GM23338 (cell line): ENCODE measurements at regions not wholly inside any gene's neighbourhood (a gene's known extent, or its start where the extent isn't known, plus 50 kb on each side); places are given as distances from the start of the nearest gene placed in this dataset.
"Not testable (repeated sequence)": the region's sequence is repeated elsewhere in the genome, so short reads cannot be mapped to it uniquely, and the experiment has no call there.

Experiments
- ATAC-seq: fragments of 200-7000 bp; cut with Tn5 transposase; 3 replicates; pipeline ENCODE4 v1.9.1; 2020
- DNase-seq: peaks from one replicate; pipeline ENCODE4 v3.0.0-alpha.2; 2015; ENCODE audit warnings: low spot score
- H2AFZ ChIP-seq: fragments of 200-600 bp; sonication (generic); 2 replicates; pipeline ENCODE4 v1.8.0; 2016; ENCODE audit warnings: antibody characterized with exemption, mild to moderate bottlenecking, moderate library complexity
- H3F3A ChIP-seq: fragments of 200-600 bp; sonication (generic); replicated peaks from 2 replicates; pipeline ENCODE4 v1.8.0; 2017; ENCODE audit warnings: antibody characterized with exemption, mixed run types, low read depth
- H3K27ac ChIP-seq: fragments of 200-600 bp; sonication (generic); 2 replicates; pipeline ENCODE4 v1.6.1; 2016; ENCODE audit warnings: low read depth
- H3K27me3 ChIP-seq: fragments of 200-600 bp; sonication (generic); 2 replicates; pipeline ENCODE4 v1.8.0; 2016; ENCODE audit warnings: mild to moderate bottlenecking, mixed run types, moderate library complexity; ENCODE audit not compliant: insufficient read depth
- H3K36me3 ChIP-seq: fragments of 200-600 bp; sonication (generic); 2 replicates; pipeline ENCODE4 v1.8.0; 2016; ENCODE audit warnings: mild to moderate bottlenecking; ENCODE audit not compliant: insufficient read depth
- H3K4me1 ChIP-seq: fragments of 200-600 bp; sonication (generic); 2 replicates; pipeline ENCODE4 v1.8.0; 2016; ENCODE audit warnings: mild to moderate bottlenecking, moderate library complexity; ENCODE audit not compliant: insufficient read depth
- H3K4me2 ChIP-seq: fragments of 200-600 bp; sonication (generic); 2 replicates; pipeline ENCODE4 v1.7.1; 2017; ENCODE audit warnings: mixed run types
- H3K4me3 ChIP-seq: fragments of 200-600 bp; sonication (generic); 2 replicates; pipeline ENCODE4 v1.6.1; 2016; ENCODE audit warnings: mixed run types
- H3K79me2 ChIP-seq: fragments of 200-600 bp; sonication (generic); replicated peaks from 2 replicates; pipeline ENCODE4 v1.8.0; 2017; ENCODE audit warnings: mild to moderate bottlenecking; ENCODE audit not compliant: insufficient read depth
- H3K9me2 ChIP-seq: fragments of 200-600 bp; sonication (generic); 2 replicates; pipeline ENCODE4 v1.8.0; 2017; ENCODE audit not compliant: insufficient read depth
- H4K20me1 ChIP-seq: fragments of 200-600 bp; sonication (generic); replicated peaks from 2 replicates; pipeline ENCODE4 v1.8.0; 2017; ENCODE audit warnings: mild to moderate bottlenecking; ENCODE audit not compliant: insufficient read depth
- H3K27ac Mint-ChIP-seq: 2 replicates; pipeline ENCODE4 v1.8.0; 2020; ENCODE audit warnings: inconsistent platforms, mild to moderate bottlenecking, moderate library complexity, mixed read lengths
- H3K27me3 Mint-ChIP-seq: 3 replicates; pipeline ENCODE4 v1.8.0; 2022; ENCODE audit warnings: low read depth, mild to moderate bottlenecking, moderate library complexity, mixed read lengths, inconsistent platforms; ENCODE audit not compliant: insufficient read depth, poor library complexity
- H3K36me3 Mint-ChIP-seq: 3 replicates; pipeline ENCODE4 v1.8.0; 2021; ENCODE audit warnings: low read depth, mild to moderate bottlenecking, inconsistent platforms, moderate library complexity, mixed read lengths
- H3K4me1 Mint-ChIP-seq: 3 replicates; pipeline ENCODE4 v1.8.0; 2020; ENCODE audit warnings: mild to moderate bottlenecking, inconsistent platforms, mixed read lengths
- H3K4me3 Mint-ChIP-seq: 3 replicates; pipeline ENCODE4 v1.8.0; 2021; ENCODE audit warnings: moderate library complexity, mild to moderate bottlenecking, inconsistent platforms, mixed read lengths
- H3K9me3 Mint-ChIP-seq: 3 replicates; pipeline ENCODE4 v1.8.0; 2020; ENCODE audit warnings: moderate library complexity, mild to moderate bottlenecking, inconsistent platforms, mixed read lengths
- CREB1 ChIP-seq: fragments of 250-450 bp; sonication (Bioruptor Pico); IDR thresholded peaks from 2 replicates; pipeline ENCODE4 v1.5.0; 2020; ENCODE audit warnings: low read depth, mild to moderate bottlenecking, moderate library complexity
- EZH2 ChIP-seq: fragments of 200-600 bp; sonication (generic); IDR thresholded peaks from one replicate; pipeline ENCODE4 v1.8.0; 2017; ENCODE audit warnings: antibody characterized with exemption, mild to moderate bottlenecking, low read depth; ENCODE audit not compliant: unreplicated experiment
- EZH2phosphoT487 ChIP-seq: fragments of 200-600 bp; sonication (generic); IDR thresholded peaks from one replicate; pipeline ENCODE4 v1.8.1; 2018; ENCODE audit warnings: antibody characterized with exemption; ENCODE audit not compliant: unreplicated experiment
- STAT1 ChIP-seq: IDR thresholded peaks from one replicate; pipeline ENCODE4 v1.6.1; 2016; ENCODE audit warnings: antibody characterized with exemption; ENCODE audit not compliant: unreplicated experiment
- ZNF114 ChIP-seq: fragments of 250-450 bp; sonication (Bioruptor Pico); IDR thresholded peaks from 2 replicates; pipeline ENCODE4 v1.5.0; 2020; ENCODE audit warnings: mild to moderate bottlenecking, moderate library complexity
- ZNF331 ChIP-seq: fragments of 250-450 bp; sonication (Bioruptor Pico); IDR thresholded peaks from 2 replicates; pipeline ENCODE4 v1.5.0; 2020; ENCODE audit warnings: low read depth, mild to moderate bottlenecking, moderate library complexity
- TF ChIP-seq, protein P1 (sequence below): IDR thresholded peaks from one replicate; pipeline ENCODE4 v1.6.1; 2018; ENCODE audit warnings: antibody characterized with exemption; ENCODE audit not compliant: unreplicated experiment
- TF ChIP-seq, protein P2 (sequence below): IDR thresholded peaks from 2 replicates; pipeline ENCODE4 v1.6.1; 2016; ENCODE audit warnings: antibody characterized with exemption
- TF ChIP-seq, protein P3 (sequence below), 2 experiments: fragments of 200-600 bp in 1 of 2; sonication (generic) in 1 of 2; conservative IDR thresholded peaks; 2 replicates each; pipeline versions ENCODE4 v1.5.1 to v1.6.1; 2016 to 2017; ENCODE audit warnings: antibody characterized with exemption in 2 of 2, low read depth in 2 of 2, mild to moderate bottlenecking in 2 of 2, moderate library complexity in 1 of 2
- TF ChIP-seq, protein P4 (sequence below): fragments of 250-450 bp; sonication (Bioruptor Pico); IDR thresholded peaks from 2 replicates; pipeline ENCODE4 v1.5.0; 2020; ENCODE audit warnings: mild to moderate bottlenecking, moderate library complexity

DNA sequence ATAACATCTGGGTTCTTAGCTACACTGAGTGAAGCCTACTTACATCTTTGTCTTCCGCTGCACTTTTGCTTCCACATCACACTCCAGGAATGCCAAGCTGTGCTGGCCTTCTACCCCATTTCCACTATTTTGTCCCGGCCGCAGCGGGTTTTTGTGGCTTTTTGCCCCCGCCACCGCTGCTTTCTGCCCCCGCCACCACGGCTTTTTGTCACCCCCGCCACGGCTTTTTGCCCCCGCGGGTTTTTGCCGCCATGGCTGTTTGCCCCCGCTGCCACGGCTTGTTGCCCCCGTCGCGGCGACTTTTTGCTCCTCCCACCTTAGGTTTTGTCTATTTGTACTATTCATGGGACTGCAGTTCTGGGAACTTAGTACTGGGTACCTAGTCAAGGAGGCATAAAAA lies 875.4 kb downstream of the ZNF37A start:
- not testable (repeated sequence) for H3K4me2 ChIP-seq, DNase-seq, H3K27me3 Mint-ChIP-seq, ATAC-seq, H2AFZ ChIP-seq, H3K4me1 ChIP-seq, H3K4me1 Mint-ChIP-seq, H3K27ac Mint-ChIP-seq, H3K4me3 ChIP-seq, H3K27ac ChIP-seq, H4K20me1 ChIP-seq, H3K36me3 ChIP-seq, H3K9me2 ChIP-seq, H3F3A ChIP-seq, H3K79me2 ChIP-seq, H3K4me3 Mint-ChIP-seq, H3K27me3 ChIP-seq
- H3K36me3 Mint-ChIP-seq: peaks cover 16% of the 10 kb centered on the region; the same call in 2 of the 3 replicates
- H3K9me3 Mint-ChIP-seq: peaks cover 49% of the 10 kb centered on the region

DNA sequence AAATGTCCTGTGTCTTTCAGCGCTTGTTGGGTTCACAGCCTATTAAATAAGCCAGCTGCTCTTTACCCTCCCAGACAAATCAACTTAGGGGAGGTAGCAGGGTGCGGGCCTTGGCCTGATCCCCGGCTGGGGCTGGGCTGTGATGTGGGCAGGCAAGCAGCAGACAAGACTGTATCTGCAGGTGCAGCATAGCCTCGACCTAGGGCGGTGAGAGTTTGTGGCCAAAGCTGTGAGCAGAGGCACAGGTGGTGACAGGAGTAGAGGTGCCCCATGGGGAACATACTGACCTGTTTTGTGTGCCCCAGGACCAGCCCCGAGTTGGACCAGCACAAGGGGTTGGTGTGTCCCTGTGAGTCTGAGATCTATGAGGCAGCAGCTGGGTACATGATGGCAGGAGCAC lies 885.4 kb downstream of the ZNF37A start:
- Mint-ChIP-seq H3K4me1 (no peaks in the 10 kb centered on the region; the same call in 2 of the 3 replicates), H3K9me3 (peaks cover 87% of the 10 kb centered on the region), H3K36me3 (peaks cover 19% of the 10 kb centered on the region), H3K4me3 (no peak overlapping the region), H3K27me3 (peaks cover 2% of the 10 kb centered on the region), H3K27ac (no peak overlapping the region)
- no peaks in the 10 kb centered on the region for H4K20me1 ChIP-seq
- H3K4me1 ChIP-seq: no peaks in the 10 kb centered on the region
- no peak for ATAC-seq
- no peaks in the 10 kb centered on the region for H3K79me2 ChIP-seq
- DNase-seq: no peak
- no peaks in the 10 kb centered on the region for H3F3A ChIP-seq
- H3K4me2 ChIP-seq: no peak overlapping the region
- no peak overlapping the region for H3K4me3 ChIP-seq
- no peaks in the 10 kb centered on the region for H3K9me2 ChIP-seq
- no peak overlapping the region for H3K27ac ChIP-seq
- no peaks in the 10 kb centered on the region; the same call in 1 of the 2 replicates for H3K36me3 ChIP-seq
- no peaks in the 10 kb centered on the region for H3K27me3 ChIP-seq
- H2AFZ ChIP-seq: no peak overlapping the region
- TF ChIP-seq, protein P1, sequence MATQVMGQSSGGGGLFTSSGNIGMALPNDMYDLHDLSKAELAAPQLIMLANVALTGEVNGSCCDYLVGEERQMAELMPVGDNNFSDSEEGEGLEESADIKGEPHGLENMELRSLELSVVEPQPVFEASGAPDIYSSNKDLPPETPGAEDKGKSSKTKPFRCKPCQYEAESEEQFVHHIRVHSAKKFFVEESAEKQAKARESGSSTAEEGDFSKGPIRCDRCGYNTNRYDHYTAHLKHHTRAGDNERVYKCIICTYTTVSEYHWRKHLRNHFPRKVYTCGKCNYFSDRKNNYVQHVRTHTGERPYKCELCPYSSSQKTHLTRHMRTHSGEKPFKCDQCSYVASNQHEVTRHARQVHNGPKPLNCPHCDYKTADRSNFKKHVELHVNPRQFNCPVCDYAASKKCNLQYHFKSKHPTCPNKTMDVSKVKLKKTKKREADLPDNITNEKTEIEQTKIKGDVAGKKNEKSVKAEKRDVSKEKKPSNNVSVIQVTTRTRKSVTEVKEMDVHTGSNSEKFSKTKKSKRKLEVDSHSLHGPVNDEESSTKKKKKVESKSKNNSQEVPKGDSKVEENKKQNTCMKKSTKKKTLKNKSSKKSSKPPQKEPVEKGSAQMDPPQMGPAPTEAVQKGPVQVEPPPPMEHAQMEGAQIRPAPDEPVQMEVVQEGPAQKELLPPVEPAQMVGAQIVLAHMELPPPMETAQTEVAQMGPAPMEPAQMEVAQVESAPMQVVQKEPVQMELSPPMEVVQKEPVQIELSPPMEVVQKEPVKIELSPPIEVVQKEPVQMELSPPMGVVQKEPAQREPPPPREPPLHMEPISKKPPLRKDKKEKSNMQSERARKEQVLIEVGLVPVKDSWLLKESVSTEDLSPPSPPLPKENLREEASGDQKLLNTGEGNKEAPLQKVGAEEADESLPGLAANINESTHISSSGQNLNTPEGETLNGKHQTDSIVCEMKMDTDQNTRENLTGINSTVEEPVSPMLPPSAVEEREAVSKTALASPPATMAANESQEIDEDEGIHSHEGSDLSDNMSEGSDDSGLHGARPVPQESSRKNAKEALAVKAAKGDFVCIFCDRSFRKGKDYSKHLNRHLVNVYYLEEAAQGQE: no peak
- TF ChIP-seq ZNF114: no peak
- TF ChIP-seq STAT1: no peak
- TF ChIP-seq, protein P2, sequence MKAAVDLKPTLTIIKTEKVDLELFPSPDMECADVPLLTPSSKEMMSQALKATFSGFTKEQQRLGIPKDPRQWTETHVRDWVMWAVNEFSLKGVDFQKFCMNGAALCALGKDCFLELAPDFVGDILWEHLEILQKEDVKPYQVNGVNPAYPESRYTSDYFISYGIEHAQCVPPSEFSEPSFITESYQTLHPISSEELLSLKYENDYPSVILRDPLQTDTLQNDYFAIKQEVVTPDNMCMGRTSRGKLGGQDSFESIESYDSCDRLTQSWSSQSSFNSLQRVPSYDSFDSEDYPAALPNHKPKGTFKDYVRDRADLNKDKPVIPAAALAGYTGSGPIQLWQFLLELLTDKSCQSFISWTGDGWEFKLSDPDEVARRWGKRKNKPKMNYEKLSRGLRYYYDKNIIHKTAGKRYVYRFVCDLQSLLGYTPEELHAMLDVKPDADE: no peak
- TF ChIP-seq, protein P3, sequence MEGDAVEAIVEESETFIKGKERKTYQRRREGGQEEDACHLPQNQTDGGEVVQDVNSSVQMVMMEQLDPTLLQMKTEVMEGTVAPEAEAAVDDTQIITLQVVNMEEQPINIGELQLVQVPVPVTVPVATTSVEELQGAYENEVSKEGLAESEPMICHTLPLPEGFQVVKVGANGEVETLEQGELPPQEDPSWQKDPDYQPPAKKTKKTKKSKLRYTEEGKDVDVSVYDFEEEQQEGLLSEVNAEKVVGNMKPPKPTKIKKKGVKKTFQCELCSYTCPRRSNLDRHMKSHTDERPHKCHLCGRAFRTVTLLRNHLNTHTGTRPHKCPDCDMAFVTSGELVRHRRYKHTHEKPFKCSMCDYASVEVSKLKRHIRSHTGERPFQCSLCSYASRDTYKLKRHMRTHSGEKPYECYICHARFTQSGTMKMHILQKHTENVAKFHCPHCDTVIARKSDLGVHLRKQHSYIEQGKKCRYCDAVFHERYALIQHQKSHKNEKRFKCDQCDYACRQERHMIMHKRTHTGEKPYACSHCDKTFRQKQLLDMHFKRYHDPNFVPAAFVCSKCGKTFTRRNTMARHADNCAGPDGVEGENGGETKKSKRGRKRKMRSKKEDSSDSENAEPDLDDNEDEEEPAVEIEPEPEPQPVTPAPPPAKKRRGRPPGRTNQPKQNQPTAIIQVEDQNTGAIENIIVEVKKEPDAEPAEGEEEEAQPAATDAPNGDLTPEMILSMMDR (conservative IDR thresholded peaks at IDR 0.05; ENCODE audit: low read depth in 2 of 2): no peak
- no peak for TF ChIP-seq EZH2phosphoT487
- TF ChIP-seq EZH2: no peak
- TF ChIP-seq ZNF331: no peak
- no peak for TF ChIP-seq CREB1 (CRISPR knock-in tag)
- TF ChIP-seq, protein P4, sequence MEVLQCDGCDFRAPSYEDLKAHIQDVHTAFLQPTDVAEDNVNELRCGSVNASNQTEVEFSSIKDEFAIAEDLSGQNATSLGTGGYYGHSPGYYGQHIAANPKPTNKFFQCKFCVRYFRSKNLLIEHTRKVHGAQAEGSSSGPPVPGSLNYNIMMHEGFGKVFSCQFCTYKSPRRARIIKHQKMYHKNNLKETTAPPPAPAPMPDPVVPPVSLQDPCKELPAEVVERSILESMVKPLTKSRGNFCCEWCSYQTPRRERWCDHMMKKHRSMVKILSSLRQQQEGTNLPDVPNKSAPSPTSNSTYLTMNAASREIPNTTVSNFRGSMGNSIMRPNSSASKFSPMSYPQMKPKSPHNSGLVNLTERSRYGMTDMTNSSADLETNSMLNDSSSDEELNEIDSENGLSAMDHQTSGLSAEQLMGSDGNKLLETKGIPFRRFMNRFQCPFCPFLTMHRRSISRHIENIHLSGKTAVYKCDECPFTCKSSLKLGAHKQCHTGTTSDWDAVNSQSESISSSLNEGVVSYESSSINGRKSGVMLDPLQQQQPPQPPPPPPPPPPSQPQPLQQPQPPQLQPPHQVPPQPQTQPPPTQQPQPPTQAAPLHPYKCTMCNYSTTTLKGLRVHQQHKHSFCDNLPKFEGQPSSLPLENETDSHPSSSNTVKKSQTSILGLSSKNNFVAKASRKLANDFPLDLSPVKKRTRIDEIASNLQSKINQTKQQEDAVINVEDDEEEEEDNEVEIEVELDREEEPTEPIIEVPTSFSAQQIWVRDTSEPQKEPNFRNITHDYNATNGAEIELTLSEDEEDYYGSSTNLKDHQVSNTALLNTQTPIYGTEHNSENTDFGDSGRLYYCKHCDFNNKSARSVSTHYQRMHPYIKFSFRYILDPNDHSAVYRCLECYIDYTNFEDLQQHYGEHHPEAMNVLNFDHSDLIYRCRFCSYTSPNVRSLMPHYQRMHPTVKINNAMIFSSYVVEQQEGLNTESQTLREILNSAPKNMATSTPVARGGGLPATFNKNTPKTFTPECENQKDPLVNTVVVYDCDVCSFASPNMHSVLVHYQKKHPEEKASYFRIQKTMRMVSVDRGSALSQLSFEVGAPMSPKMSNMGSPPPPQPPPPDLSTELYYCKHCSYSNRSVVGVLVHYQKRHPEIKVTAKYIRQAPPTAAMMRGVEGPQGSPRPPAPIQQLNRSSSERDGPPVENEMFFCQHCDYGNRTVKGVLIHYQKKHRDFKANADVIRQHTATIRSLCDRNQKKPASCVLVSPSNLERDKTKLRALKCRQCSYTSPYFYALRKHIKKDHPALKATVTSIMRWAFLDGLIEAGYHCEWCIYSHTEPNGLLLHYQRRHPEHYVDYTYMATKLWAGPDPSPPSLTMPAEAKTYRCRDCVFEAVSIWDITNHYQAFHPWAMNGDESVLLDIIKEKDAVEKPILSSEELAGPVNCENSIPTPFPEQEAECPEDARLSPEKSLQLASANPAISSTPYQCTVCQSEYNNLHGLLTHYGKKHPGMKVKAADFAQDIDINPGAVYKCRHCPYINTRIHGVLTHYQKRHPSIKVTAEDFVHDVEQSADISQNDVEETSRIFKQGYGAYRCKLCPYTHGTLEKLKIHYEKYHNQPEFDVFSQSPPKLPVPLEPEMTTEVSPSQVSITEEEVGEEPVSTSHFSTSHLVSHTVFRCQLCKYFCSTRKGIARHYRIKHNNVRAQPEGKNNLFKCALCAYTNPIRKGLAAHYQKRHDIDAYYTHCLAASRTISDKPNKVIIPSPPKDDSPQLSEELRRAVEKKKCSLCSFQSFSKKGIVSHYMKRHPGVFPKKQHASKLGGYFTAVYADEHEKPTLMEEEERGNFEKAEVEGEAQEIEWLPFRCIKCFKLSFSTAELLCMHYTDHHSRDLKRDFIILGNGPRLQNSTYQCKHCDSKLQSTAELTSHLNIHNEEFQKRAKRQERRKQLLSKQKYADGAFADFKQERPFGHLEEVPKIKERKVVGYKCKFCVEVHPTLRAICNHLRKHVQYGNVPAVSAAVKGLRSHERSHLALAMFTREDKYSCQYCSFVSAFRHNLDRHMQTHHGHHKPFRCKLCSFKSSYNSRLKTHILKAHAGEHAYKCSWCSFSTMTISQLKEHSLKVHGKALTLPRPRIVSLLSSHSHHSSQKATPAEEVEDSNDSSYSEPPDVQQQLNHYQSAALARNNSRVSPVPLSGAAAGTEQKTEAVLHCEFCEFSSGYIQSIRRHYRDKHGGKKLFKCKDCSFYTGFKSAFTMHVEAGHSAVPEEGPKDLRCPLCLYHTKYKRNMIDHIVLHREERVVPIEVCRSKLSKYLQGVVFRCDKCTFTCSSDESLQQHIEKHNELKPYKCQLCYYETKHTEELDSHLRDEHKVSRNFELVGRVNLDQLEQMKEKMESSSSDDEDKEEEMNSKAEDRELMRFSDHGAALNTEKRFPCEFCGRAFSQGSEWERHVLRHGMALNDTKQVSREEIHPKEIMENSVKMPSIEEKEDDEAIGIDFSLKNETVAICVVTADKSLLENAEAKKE (CRISPR knock-in tag): no peak
